ENCODE measurements at regions not wholly inside any gene's neighbourhood (a gene's known extent, or its start where the extent isn't known, plus 50 kb on each side); places are given as distances from the start of the nearest gene placed in this dataset.

DNA sequence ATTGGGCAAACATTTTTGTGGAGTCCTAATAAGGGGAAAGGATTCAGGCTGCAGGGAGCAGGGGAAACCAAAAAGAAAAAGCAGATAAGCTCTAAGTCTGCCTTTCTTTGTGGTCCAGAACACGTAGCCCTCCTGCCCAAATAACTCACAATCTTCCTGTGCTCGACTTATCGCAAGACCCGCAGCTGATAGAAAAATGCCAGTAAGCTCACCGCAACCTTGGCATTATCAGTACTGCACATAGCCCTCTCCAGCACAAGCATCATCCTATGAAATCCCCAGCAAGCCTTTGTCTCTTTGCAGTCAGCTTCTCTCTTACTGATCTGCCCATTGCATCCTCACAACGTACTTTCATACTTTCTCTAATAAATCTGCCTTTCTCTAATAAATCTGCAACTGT, 202.4 kb upstream of the HNRNPA3 start:
- no peaks in the 10 kb centered on the region for H3K36me3 Mint-ChIP-seq (ENCODE audit: insufficient read depth, unreplicated experiment)
- no peaks in the 10 kb centered on the region for H3K4me1 Mint-ChIP-seq (ENCODE audit: low read depth, unreplicated experiment)
- TF ChIP-seq CTCF (IDR thresholded peaks at IDR 0.05; ENCODE audit: unreplicated experiment): no peak
- H3K9me3 Mint-ChIP-seq (ENCODE audit: low read depth, unreplicated experiment): no peaks in the 10 kb centered on the region
- peaks cover 33% of the 10 kb centered on the region for H3K27me3 Mint-ChIP-seq (ENCODE audit: unreplicated experiment)
- CTCF ChIA-PET: no interaction called here
- intact Hi-C loops (cut with micrococcal nuclease; ENCODE audit: unreplicated experiment): no loop called here
- BruUV-seq (replicated peaks): no TSS peak
- no peak overlapping the region for H3K4me3 Mint-ChIP-seq (ENCODE audit: low read depth, unreplicated experiment)
- DNase-seq: no peak
- H3K27ac Mint-ChIP-seq (ENCODE audit: unreplicated experiment): no peak overlapping the region

- Mint-ChIP-seq H3K27ac (ENCODE audit: unreplicated experiment) (no peak overlapping the region), H3K4me3 (ENCODE audit: low read depth, unreplicated experiment) (no peak overlapping the region), H3K4me1 (ENCODE audit: low read depth, unreplicated experiment) (no peaks in the 10 kb centered on the region), H3K9me3 (ENCODE audit: low read depth, unreplicated experiment) (no peaks in the 10 kb centered on the region), H3K36me3 (ENCODE audit: insufficient read depth, unreplicated experiment) (no peaks in the 10 kb centered on the region), H3K27me3 (ENCODE audit: unreplicated experiment) (peaks cover 40% of the 10 kb centered on the region)
- CTCF ChIA-PET: no interaction called here
- no peak for DNase-seq
- intact Hi-C loops (cut with micrococcal nuclease; ENCODE audit: unreplicated experiment): no loop called here
- no TSS peak for BruUV-seq (replicated peaks)
- TF ChIP-seq CTCF (IDR thresholded peaks at IDR 0.05; ENCODE audit: unreplicated experiment): no peak
Measured at GRCh38 chr2:177010861-177011260, 201.7 kb upstream of the HNRNPA3 start.

DNA sequence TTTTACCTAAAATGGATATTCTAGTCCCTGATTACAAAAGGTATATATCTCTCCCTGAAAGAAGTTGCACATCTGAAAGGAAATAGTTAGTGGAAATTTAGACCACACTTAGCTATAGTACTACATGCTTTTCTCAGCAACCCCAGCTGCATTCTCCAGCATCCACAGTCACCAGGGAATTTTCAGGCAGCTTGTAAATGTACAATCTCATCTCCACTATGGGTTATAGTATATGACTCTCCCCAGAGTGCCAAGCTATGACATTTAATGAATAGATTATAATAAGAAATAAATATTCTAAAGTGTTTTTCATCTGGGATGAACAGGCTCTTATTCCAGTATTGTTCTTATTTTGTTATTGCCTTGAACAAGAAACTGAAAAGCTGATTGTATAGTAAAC, 197.6 kb upstream of the HNRNPA3 start:
- Mint-ChIP-seq H3K9me3 (ENCODE audit: low read depth, unreplicated experiment) (no peaks in the 10 kb centered on the region), H3K27ac (ENCODE audit: unreplicated experiment) (no peak overlapping the region), H3K4me3 (ENCODE audit: low read depth, unreplicated experiment) (no peak overlapping the region), H3K4me1 (ENCODE audit: low read depth, unreplicated experiment) (no peaks in the 10 kb centered on the region), H3K27me3 (ENCODE audit: unreplicated experiment) (peaks cover 60% of the 10 kb centered on the region), H3K36me3 (ENCODE audit: insufficient read depth, unreplicated experiment) (no peaks in the 10 kb centered on the region)
- no TSS peak for BruUV-seq (replicated peaks)
- CTCF ChIA-PET: no interaction called here
- TF ChIP-seq CTCF (IDR thresholded peaks at IDR 0.05; ENCODE audit: unreplicated experiment): no peak
- no peak for DNase-seq
- intact Hi-C loops (cut with micrococcal nuclease; ENCODE audit: unreplicated experiment): no loop called here

DNA sequence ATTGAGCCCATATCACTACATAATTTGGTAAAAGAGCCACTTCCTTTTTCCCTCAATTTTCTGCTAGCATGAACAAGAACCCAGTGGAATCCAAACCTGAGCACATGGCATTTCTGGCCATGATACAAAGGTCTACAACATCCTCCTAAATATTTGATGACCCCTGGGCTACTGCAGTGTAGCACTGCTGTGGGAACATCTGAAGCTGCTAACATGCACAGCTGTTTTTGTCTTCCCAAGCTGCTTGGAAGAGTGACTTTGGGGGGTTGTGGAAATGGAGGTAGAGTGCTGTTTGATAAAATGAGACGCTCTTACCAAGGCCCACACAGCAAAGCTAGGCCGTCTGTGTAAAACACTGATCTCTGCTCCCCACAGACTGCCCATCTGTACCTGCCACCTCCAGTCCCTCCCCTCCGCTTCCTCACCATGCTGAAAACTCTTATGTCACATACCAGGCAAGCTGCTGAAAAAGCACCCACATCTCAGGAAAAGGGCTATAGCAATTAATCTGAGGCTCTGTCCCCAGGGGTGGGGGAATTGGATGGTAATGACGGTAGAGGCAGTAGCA, 197.2 kb upstream of the HNRNPA3 start:
- Mint-ChIP-seq H3K9me3 (ENCODE audit: low read depth, unreplicated experiment) (no peaks in the 10 kb centered on the region), H3K27me3 (ENCODE audit: unreplicated experiment) (peaks cover 59% of the 10 kb centered on the region), H3K4me3 (ENCODE audit: low read depth, unreplicated experiment) (no peak overlapping the region), H3K36me3 (ENCODE audit: insufficient read depth, unreplicated experiment) (no peaks in the 10 kb centered on the region), H3K4me1 (ENCODE audit: low read depth, unreplicated experiment) (no peaks in the 10 kb centered on the region), H3K27ac (ENCODE audit: unreplicated experiment) (no peak overlapping the region)
- CTCF ChIA-PET: no interaction called here
- DNase-seq: no peak
- intact Hi-C loops (cut with micrococcal nuclease; ENCODE audit: unreplicated experiment): no loop called here
- no TSS peak for BruUV-seq (replicated peaks)
- TF ChIP-seq CTCF (IDR thresholded peaks at IDR 0.05; ENCODE audit: unreplicated experiment): no peak

Measured in Calu3 (cell line).